ENCODE measurements at regions not wholly inside any gene's neighbourhood (a gene's known extent, or its start where the extent isn't known, plus 50 kb on each side); places are given as distances from the start of the nearest gene placed in this dataset.

DNA sequence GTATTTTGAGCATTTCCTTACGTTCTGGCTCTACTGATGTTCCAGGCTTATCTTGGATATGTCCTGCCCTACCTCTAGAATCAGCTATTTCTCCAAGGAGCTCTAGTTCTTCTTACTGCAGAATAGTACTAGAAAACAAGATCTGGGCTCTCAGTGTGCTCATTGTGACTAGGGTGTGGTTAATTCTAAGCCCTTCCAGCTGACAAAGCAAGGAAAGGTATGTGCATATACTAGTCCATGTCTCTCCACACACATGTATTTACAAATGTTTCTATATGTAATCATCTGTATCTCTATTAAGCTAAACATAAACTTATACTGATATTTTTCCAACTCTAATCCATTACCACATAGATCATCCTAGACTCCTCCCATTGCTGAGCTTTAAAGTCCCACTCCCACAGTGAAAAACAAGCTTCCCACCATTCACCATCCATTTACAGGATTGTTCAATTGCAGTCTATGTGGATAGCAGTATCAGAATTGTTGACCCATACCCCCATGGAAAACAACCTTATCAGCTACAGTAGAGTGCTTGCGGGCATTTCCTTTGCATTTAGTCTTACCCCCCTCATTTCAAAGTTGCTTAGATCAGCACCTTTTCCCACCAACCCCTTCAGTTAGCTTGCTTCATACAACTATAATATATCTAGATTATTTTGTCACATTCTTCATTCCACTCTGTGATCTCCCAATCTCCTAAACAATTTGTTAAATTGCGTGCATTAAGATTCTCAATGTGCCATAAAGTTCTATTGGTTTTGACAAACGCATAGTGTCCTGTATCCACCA is 194.5 kb downstream of the SOX9 start:
- H3K4me1 Mint-ChIP-seq (ENCODE audit: low read depth): no peaks in the 10 kb centered on the region
- H3K9me3 Mint-ChIP-seq: peaks cover 2% of the 10 kb centered on the region
- no peaks in the 10 kb centered on the region for H3K36me3 Mint-ChIP-seq (ENCODE audit: low read depth)
- no peak overlapping the region for H3K27ac Mint-ChIP-seq
- H3K4me3 Mint-ChIP-seq: no peak overlapping the region
- H3K27me3 Mint-ChIP-seq: peaks cover 7% of the 10 kb centered on the region

- H3K9me3 Mint-ChIP-seq: peaks cover 8% of the 10 kb centered on the region
These were observed 197.3 kb downstream of the SOX9 start for GRCh38 chr17:72318131-72318530.

DNA sequence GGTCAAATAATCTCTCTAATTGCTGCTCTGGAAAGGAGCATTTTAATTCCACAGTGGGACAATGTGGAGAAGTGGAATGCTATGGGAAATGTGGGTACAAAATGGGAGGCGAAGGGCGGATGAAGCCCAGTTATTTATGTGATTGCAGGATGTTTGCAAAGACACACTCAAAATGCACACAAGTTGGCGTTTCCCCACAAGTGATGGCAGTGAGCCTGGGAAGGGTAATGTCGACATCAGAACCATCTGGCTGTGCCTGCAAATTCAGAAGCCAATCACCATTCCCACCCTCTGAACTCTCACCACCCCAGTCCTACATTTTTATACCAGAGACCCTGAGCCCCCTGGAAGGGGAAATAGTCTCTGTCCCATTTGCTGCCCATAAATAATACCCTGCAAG is 201.1 kb downstream of the SOX9 start:
- Mint-ChIP-seq H3K36me3 (ENCODE audit: low read depth) (no peaks in the 10 kb centered on the region), H3K27ac (no peak overlapping the region), H3K4me1 (ENCODE audit: low read depth) (no peaks in the 10 kb centered on the region), H3K9me3 (peaks cover 8% of the 10 kb centered on the region), H3K27me3 (peaks cover 6% of the 10 kb centered on the region), H3K4me3 (no peak overlapping the region)

More at GRCh38 chr17:72318131-72318530, 197.3 kb downstream of the SOX9 start:
- no peak overlapping the region for H3K4me3 Mint-ChIP-seq
- H3K27me3 Mint-ChIP-seq: peaks cover 7% of the 10 kb centered on the region
- no peak overlapping the region for H3K27ac Mint-ChIP-seq
- no peaks in the 10 kb centered on the region for H3K36me3 Mint-ChIP-seq (ENCODE audit: low read depth)
- no peaks in the 10 kb centered on the region for H3K4me1 Mint-ChIP-seq (ENCODE audit: low read depth)

DNA sequence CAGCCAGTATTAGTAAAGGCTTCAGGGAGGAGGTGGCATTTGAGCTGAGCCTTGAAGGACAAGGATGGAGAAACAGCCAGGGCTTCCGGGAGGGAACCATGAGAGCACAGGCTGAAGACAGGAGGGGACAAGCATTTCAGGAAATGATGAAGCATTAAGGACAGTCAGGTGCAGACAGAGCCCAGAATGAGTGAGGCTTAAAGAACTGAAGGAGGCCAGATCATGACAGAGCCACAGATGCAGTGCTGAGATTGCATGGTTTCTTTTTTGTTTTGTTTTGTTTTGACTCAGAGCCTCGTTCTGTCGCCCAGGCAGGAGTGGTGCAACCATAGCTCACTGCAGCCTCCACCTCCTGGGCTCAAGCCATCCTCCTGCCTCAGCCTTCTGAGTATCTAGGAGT is 211.5 kb downstream of the SOX9 start:
- Mint-ChIP-seq H3K36me3 (ENCODE audit: low read depth) (no peaks in the 10 kb centered on the region), H3K4me1 (ENCODE audit: low read depth) (no peaks in the 10 kb centered on the region), H3K27ac (no peak overlapping the region), H3K27me3 (peaks cover 8% of the 10 kb centered on the region), H3K9me3 (no peaks in the 10 kb centered on the region), H3K4me3 (no peak overlapping the region)

DNA sequence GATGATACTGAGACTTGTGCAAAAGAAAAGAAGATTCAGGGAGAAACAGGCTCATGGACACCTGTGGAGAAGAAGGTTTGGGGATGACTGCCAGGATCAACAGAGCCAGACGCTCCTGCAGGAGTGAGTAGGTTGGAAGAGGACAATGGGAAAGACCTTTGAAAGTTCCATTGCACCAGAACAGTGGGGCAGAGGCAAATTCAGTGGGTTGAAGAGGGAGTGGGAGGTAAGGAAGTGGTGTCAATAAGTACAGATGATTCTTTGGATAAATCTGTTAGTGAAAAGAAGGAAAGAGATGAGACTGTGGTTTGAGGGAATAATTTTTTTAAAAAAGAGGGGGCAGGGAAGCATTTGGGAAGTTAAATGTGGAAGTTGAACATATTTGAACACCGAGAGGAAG is 212.8 kb downstream of the SOX9 start:
- Mint-ChIP-seq H3K36me3 (ENCODE audit: low read depth) (no peaks in the 10 kb centered on the region), H3K9me3 (no peaks in the 10 kb centered on the region), H3K4me3 (no peak overlapping the region), H3K4me1 (ENCODE audit: low read depth) (no peaks in the 10 kb centered on the region), H3K27me3 (peaks cover 8% of the 10 kb centered on the region), H3K27ac (no peak overlapping the region)

- Mint-ChIP-seq H3K36me3 (ENCODE audit: low read depth) (no peaks in the 10 kb centered on the region), H3K27ac (no peak overlapping the region), H3K9me3 (no peaks in the 10 kb centered on the region), H3K4me3 (no peak overlapping the region), H3K27me3 (peaks cover 12% of the 10 kb centered on the region), H3K4me1 (ENCODE audit: low read depth) (no peaks in the 10 kb centered on the region)
These were observed 213.4 kb downstream of the SOX9 start for GRCh38 chr17:72334205-72334604.

GRCh38 chr17:72336026-72336803 is 215.4 kb downstream of the SOX9 start:
- Mint-ChIP-seq H3K4me1 (ENCODE audit: low read depth) (no peaks in the 10 kb centered on the region), H3K36me3 (ENCODE audit: low read depth) (no peaks in the 10 kb centered on the region), H3K9me3 (no peaks in the 10 kb centered on the region), H3K4me3 (no peak overlapping the region), H3K27ac (no peak overlapping the region), H3K27me3 (peaks cover 11% of the 10 kb centered on the region)

DNA sequence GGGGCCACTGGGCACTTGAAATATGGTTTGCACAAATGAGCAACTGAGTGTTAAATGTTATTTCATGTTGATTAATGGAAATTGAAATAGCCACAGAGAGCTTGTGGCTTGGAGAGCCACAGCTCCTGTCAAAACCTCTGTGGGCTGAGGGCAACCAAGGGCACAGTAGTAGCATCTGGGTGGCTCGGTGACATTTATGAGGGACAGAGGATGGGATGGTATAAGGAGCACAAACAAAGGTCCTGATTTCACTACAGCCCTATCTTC is 215.9 kb downstream of the SOX9 start:
- no peaks in the 10 kb centered on the region for H3K36me3 Mint-ChIP-seq (ENCODE audit: low read depth)
- no peaks in the 10 kb centered on the region for H3K9me3 Mint-ChIP-seq
- H3K4me1 Mint-ChIP-seq (ENCODE audit: low read depth): no peaks in the 10 kb centered on the region
- no peak overlapping the region for H3K27ac Mint-ChIP-seq
- H3K27me3 Mint-ChIP-seq: peaks cover 10% of the 10 kb centered on the region
- H3K4me3 Mint-ChIP-seq: no peak overlapping the region

GRCh38 chr17:72338304-72338703 is 217.5 kb downstream of the SOX9 start:
- Mint-ChIP-seq H3K36me3 (ENCODE audit: low read depth) (no peaks in the 10 kb centered on the region), H3K4me3 (no peak overlapping the region), H3K4me1 (ENCODE audit: low read depth) (no peaks in the 10 kb centered on the region), H3K9me3 (no peaks in the 10 kb centered on the region), H3K27ac (no peak overlapping the region), H3K27me3 (peaks cover 8% of the 10 kb centered on the region)

GRCh38 chr17:72338847-72339790 is 218.3 kb downstream of the SOX9 start:
- Mint-ChIP-seq H3K36me3 (ENCODE audit: low read depth) (no peaks in the 10 kb centered on the region), H3K4me3 (no peak overlapping the region), H3K9me3 (no peaks in the 10 kb centered on the region), H3K27ac (no peak overlapping the region), H3K4me1 (ENCODE audit: low read depth) (no peaks in the 10 kb centered on the region), H3K27me3 (peaks cover 8% of the 10 kb centered on the region)

DNA sequence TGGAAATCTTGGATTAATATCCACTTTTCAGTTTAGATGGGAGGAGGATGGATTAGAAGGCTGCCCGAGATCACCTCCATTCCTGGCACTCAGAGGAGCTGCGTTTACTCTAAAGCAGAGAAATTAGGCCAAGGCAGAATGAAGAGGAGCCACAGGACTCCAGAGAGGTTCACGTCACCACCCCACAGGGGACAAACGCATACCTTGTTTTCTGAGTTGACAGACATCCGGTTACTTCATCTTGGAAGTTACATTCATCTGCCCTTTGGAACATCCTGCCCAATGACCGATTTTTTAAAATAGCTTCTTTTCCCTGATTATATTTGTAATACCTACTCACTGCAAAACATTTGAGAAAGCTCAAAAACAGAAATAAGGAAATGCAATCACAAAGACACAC is 220.0 kb downstream of the SOX9 start:
- Mint-ChIP-seq H3K36me3 (ENCODE audit: low read depth) (no peaks in the 10 kb centered on the region), H3K9me3 (no peaks in the 10 kb centered on the region), H3K4me1 (ENCODE audit: low read depth) (no peaks in the 10 kb centered on the region), H3K4me3 (no peak overlapping the region), H3K27ac (no peak overlapping the region), H3K27me3 (peaks cover 8% of the 10 kb centered on the region)

- H3K27me3 Mint-ChIP-seq: peaks cover 8% of the 10 kb centered on the region
- no peaks in the 10 kb centered on the region for H3K9me3 Mint-ChIP-seq
- H3K4me3 Mint-ChIP-seq: no peak overlapping the region
- no peak overlapping the region for H3K27ac Mint-ChIP-seq
- no peaks in the 10 kb centered on the region for H3K36me3 Mint-ChIP-seq (ENCODE audit: low read depth)
- no peaks in the 10 kb centered on the region for H3K4me1 Mint-ChIP-seq (ENCODE audit: low read depth)
These were observed 221.2 kb downstream of the SOX9 start for GRCh38 chr17:72342061-72342460.

DNA sequence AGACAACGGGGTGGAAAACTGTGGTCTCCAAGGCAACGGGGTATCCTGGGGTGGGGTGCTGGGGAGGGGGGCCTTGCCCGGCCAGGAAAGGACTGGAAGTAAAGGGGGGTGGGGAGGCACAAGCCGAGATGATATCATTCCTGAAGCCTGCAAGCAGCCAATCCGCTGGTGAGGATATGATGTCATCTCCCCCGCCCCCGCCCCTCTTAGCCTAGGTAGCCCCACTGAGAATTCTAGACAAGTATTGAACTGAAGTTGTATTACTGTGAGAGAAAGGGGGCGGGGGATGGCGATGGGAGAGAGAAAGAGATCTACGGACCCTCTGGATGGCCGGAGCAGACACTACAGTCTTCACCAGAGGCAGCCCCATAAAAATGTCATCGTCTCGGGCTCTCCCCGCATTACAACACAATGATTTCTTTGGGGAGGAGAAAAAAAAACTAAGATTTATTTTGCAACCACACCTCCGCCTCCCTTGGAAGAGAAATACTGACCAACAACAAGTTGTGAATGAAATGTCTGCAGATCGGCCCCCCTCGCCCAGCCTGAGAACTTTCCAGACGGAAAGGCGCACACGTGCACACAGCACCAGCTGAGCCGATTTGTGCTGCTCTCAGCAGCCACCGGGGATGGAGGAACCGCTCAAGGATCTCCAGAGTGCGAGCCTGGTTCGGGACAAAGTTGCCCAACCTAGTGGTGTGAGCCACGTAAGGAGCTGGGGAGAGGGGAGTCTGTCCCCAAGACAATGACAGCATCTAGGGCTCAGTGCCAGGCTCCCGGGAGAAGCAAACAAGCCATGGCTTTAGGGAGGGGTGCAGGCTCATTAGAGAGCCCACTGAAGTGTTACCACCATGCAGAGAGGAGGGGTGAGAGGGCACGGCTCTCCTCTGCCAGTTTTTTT is 222.1 kb downstream of the SOX9 start:
- H3K27ac Mint-ChIP-seq: no peak overlapping the region
- H3K36me3 Mint-ChIP-seq (ENCODE audit: low read depth): no peaks in the 10 kb centered on the region
- no peaks in the 10 kb centered on the region for H3K9me3 Mint-ChIP-seq
- H3K4me3 Mint-ChIP-seq: no peak overlapping the region
- peaks cover 8% of the 10 kb centered on the region for H3K27me3 Mint-ChIP-seq
- H3K4me1 Mint-ChIP-seq (ENCODE audit: low read depth): no peaks in the 10 kb centered on the region

DNA sequence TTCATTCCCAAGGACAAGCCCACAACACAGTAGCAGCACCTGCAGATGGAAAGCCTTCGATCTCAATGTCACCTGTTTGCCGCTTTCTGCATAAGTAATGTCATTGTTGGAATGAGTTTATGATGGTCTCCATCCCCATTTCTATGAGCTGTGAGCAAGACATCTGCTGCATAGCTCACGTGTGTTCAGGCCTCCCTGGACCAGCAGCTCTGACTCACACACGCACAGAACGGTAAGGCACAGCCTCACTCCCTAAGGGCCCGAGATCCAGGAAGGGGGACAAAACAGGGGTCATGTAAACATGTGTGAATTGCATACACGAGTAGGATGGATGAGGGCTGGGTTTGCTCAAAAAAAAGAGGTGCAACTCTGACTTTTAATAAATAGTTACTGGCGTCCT is 223.1 kb downstream of the SOX9 start:
- H3K27ac Mint-ChIP-seq: no peak overlapping the region
- no peaks in the 10 kb centered on the region for H3K4me1 Mint-ChIP-seq (ENCODE audit: low read depth)
- no peak overlapping the region for H3K4me3 Mint-ChIP-seq
- H3K36me3 Mint-ChIP-seq (ENCODE audit: low read depth): no peaks in the 10 kb centered on the region
- no peaks in the 10 kb centered on the region for H3K9me3 Mint-ChIP-seq
- H3K27me3 Mint-ChIP-seq: peaks cover 4% of the 10 kb centered on the region
